ENCODE measurements at regions not wholly inside any gene's neighbourhood (a gene's known extent, or its start where the extent isn't known, plus 50 kb on each side); places are given as distances from the start of the nearest gene placed in this dataset.

DNA sequence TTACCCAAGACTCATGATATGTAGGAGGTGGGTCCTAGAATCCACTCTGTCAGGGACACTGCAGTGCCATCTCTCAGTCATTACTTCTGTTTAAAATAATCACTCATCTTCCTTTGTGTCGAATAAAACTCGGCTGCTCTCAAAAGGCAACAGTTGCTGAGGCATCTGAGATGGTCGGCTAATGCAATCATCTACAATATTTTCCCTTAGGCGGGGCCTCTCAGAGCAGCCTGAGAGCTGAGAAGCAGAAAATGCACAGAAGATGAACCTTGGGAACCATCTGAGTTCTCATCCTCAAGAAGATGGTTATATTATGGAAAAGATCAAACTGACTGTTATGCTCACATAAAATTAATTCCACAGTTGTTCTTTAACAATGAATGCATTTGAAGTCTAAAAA is 1518.2 kb upstream of the TENM4 start:
- TF ChIP-seq EZH2 (IDR thresholded peaks at IDR 0.05; ENCODE audit: borderline replicate concordance, low read depth, low read length, severe bottlenecking) (no peak), POLR2A (IDR thresholded peaks at IDR 0.05; ENCODE audit: low read depth, low read length) (no peak), MYC (IDR thresholded peaks at IDR 0.05; ENCODE audit: low read depth, low read length) (no peak), POLR2AphosphoS5 (IDR thresholded peaks at IDR 0.05; ENCODE audit: insufficient read depth, low read depth, low read length) (no peak), FOS (IDR thresholded peaks at IDR 0.05; ENCODE audit: borderline replicate concordance, insufficient read depth, low read length) (no peak), JUN (IDR thresholded peaks at IDR 0.05; ENCODE audit: borderline replicate concordance, insufficient read depth, insufficient read length, low read depth) (no peak), GATA2 (IDR thresholded peaks at IDR 0.05; ENCODE audit: insufficient read depth, insufficient read length, low read depth, low read length) (no peak)
- TF ChIP-seq, protein P1, sequence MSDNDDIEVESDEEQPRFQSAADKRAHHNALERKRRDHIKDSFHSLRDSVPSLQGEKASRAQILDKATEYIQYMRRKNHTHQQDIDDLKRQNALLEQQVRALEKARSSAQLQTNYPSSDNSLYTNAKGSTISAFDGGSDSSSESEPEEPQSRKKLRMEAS (IDR thresholded peaks at IDR 0.05; ENCODE audit: insufficient read depth, insufficient read length): no peak
- TF ChIP-seq, protein P2, sequence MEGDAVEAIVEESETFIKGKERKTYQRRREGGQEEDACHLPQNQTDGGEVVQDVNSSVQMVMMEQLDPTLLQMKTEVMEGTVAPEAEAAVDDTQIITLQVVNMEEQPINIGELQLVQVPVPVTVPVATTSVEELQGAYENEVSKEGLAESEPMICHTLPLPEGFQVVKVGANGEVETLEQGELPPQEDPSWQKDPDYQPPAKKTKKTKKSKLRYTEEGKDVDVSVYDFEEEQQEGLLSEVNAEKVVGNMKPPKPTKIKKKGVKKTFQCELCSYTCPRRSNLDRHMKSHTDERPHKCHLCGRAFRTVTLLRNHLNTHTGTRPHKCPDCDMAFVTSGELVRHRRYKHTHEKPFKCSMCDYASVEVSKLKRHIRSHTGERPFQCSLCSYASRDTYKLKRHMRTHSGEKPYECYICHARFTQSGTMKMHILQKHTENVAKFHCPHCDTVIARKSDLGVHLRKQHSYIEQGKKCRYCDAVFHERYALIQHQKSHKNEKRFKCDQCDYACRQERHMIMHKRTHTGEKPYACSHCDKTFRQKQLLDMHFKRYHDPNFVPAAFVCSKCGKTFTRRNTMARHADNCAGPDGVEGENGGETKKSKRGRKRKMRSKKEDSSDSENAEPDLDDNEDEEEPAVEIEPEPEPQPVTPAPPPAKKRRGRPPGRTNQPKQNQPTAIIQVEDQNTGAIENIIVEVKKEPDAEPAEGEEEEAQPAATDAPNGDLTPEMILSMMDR (IDR thresholded peaks at IDR 0.05; ENCODE audit: extremely low read depth in 1 of 2, insufficient read depth in 1 of 2, low read depth in 1 of 2, low read length in 2 of 2): no peak
- no TSS peak for BruUV-seq (replicated peaks)
- no peaks in the 10 kb centered on the region for H3K36me3 ChIP-seq (ENCODE audit: control insufficient read depth in 2 of 2, extremely low read depth in 1 of 2, insufficient read depth in 2 of 2, low read length in 2 of 2)
- no peaks in the 10 kb centered on the region for H3K9me1 ChIP-seq (replicated peaks; ENCODE audit: control insufficient read depth, extremely low read depth, insufficient read depth, low read length)
- no peaks in the 10 kb centered on the region for H3K4me1 ChIP-seq (ENCODE audit: control insufficient read depth, extremely low read depth, insufficient read depth, low read length)
- no peak overlapping the region for H3K27ac ChIP-seq (ENCODE audit: insufficient read depth, low read depth, low read length)
- intact Hi-C loops (cut with micrococcal nuclease): no loop called here
- ChIA-PET CTCF (no interaction called here), POLR2A (no interaction called here)
- no peak overlapping the region for H3K9ac ChIP-seq (replicated peaks; ENCODE audit: extremely low read depth, insufficient read depth, low read length)
- FAIRE-seq: no peak
- H3K9me3 ChIP-seq (replicated peaks; ENCODE audit: control insufficient read depth, insufficient read depth, low read length): no peaks in the 10 kb centered on the region
- no peak overlapping the region for H3K4me3 ChIP-seq (replicated peaks in 1 of 3; ENCODE audit: insufficient read depth in 1 of 3, low read depth in 1 of 3, low read length in 3 of 3)
- no peaks in the 10 kb centered on the region for H3K27me3 ChIP-seq (ENCODE audit: control insufficient read depth in 2 of 2, insufficient read depth in 2 of 2, low read length in 2 of 2)
- no peak overlapping the region for H2AFZ ChIP-seq (ENCODE audit: low read depth, low read length)
- dilution Hi-C loops (cut with MboI; ENCODE audit: extremely low pct_ligation_motif_present, low sequenced_read_pairs): no loop called here
- no peaks in the 10 kb centered on the region for H4K20me1 ChIP-seq (replicated peaks; ENCODE audit: control insufficient read depth, extremely low read depth, insufficient read depth, low read length)
- DNase-seq (ENCODE audit: low read depth, low spot score): no peak
- no peak overlapping the region for H3K4me2 ChIP-seq (ENCODE audit: insufficient read depth, low read length)
- H3K79me2 ChIP-seq (ENCODE audit: control insufficient read depth, insufficient read depth, low read length): no peaks in the 10 kb centered on the region
